SH-SY5Y (cell line): ENCODE measurements at regions not wholly inside any gene's neighbourhood (a gene's known extent, or its start where the extent isn't known, plus 50 kb on each side); places are given as distances from the start of the nearest gene placed in this dataset.

ENCODE experiments used
- GATA2 ChIP-seq: IDR thresholded peaks from 2 replicates; pipeline ENCODE4 v1.6.1; 2011; ENCODE audit warnings: mild to moderate bottlenecking, low read depth, low read length
- GATA3 ChIP-seq: IDR thresholded peaks from 2 replicates; pipeline ENCODE4 v1.6.1; 2011; ENCODE audit warnings: low read depth, mild to moderate bottlenecking, low read length, moderate library complexity

GRCh38 chr15:97420130-97420529, 540.4 kb upstream of the ARRDC4 start:
- no peak for TF ChIP-seq GATA2
- no peak for TF ChIP-seq GATA3
